Heart left ventricle (tissue), 16 donors: ENCODE measurements at regions not wholly inside any gene's neighbourhood (a gene's known extent, or its start where the extent isn't known, plus 50 kb on each side); places are given as distances from the start of the nearest gene placed in this dataset.

ENCODE experiments used
- ATAC-seq, 4 donors: fragments of 200-7000 bp; cut with Tn5 transposase; one replicate each; pipeline ENCODE4 v1.9.1; 2020 to 2022; ENCODE audit warnings: moderate library complexity in 4 of 4, mild to moderate bottlenecking in 3 of 4, moderate number of reproducible peaks in 1 of 4
- DNase-seq, 5 donors: peaks; one replicate each; pipeline ENCODE4 v3.0.0-alpha.2; 2020
- H3K27ac ChIP-seq, 12 donors: fragments of 200-600 bp; sonication (generic) in 4 of 12; one replicate each; pipeline versions ENCODE4 v1.5.0 to v1.8.0; 2016 to 2022; ENCODE audit warnings: mild to moderate bottlenecking in 2 of 12
- H3K27me3 ChIP-seq, 9 donors: fragments of 200-600 bp; sonication (generic) in 2 of 9; one replicate each; pipeline versions ENCODE4 v1.5.1 to v1.8.0; 2016 to 2022; ENCODE audit warnings: mild to moderate bottlenecking in 3 of 9
- H3K36me3 ChIP-seq, 9 donors: fragments of 200-600 bp; sonication (generic) in 2 of 9; one replicate each; pipeline versions ENCODE4 v1.5.0 to v1.8.0; 2018 to 2022; ENCODE audit warnings: mild to moderate bottlenecking in 2 of 9
- H3K4me1 ChIP-seq, 12 donors: fragments of 200-600 bp; sonication (generic) in 4 of 12; one replicate each; pipeline versions ENCODE4 v1.5.0 to v1.8.0; 2016 to 2022; ENCODE audit warnings: mild to moderate bottlenecking in 3 of 12
- H3K4me3 ChIP-seq, 12 donors: fragments of 200-600 bp; sonication (generic) in 4 of 12; one replicate each; pipeline versions ENCODE4 v1.5.0 to v1.8.0; 2017 to 2022; ENCODE audit warnings: mild to moderate bottlenecking in 9 of 12, moderate library complexity in 4 of 12
- H3K9me3 ChIP-seq, 12 donors: fragments of 200-600 bp; sonication (generic) in 4 of 12; one replicate each; pipeline versions ENCODE4 v1.5.0 to v1.8.0; 2016 to 2022; ENCODE audit warnings: mild to moderate bottlenecking in 1 of 12
- CTCF ChIP-seq, 12 donors: fragments of 200-600 bp; sonication (generic) in 4 of 12; IDR thresholded peaks; one replicate each; pipeline versions ENCODE4 v1.5.0 to v1.8.0; 2018 to 2022; ENCODE audit warnings: antibody characterized with exemption in 12 of 12, mild to moderate bottlenecking in 5 of 12
- POLR2A ChIP-seq, 2 donors: fragments of 450-650 bp; IDR thresholded peaks; one replicate each; pipeline ENCODE4 v1.6.1; 2017; ENCODE audit warnings: antibody characterized with exemption in 2 of 2, mild to moderate bottlenecking in 2 of 2, moderate library complexity in 2 of 2
- WGBS, 4 donors: extraction: QIAGEN DNeasy Blood & Tissue Kit in 2 of 4; methylation state at CpG; one replicate each; pipeline versions ENCODE4 v1.1.5 to v1.1.7; 2013 to 2018; 5-methylcytosine and 5-hydroxymethylcytosine counted together
- intact Hi-C, 10 donors: fragments of 100-400 bp; cut with DNase I; formaldehyde crosslinking; loops; one replicate each; pipeline versions ENCODE4 v1.11.1 to v1.14.2; 2022
- donor health status: ischemic (EF 13 %, LVEDD 7.1; RV severe dilation, severe dysfunction).
- donor health status: healthy with polysubstance abuse.
- donor health status: DM: no; HTN: yes; CAD: no.
- donor health status: DM: no; HTN: no; CAD: no.
- donor health status: ischemic (EF 25% LVEDD 6.9; RV normal size, moderate dysfunction).
- donor health status: ischemic (EF 25% LVEDD 5.7; RV mildly dilated, moderate dysfunction).
- donor health status: healthy.
- donor health status: DM: yes; HTN: yes; CAD: no.
- donor health status: ischemic (EF 35%, LVEDD 5.7; RV mildly dilated, moderate dysfunction).
- donor health status: nonischemic (EF 11% LVEDD 7.7; RV severe dilation, severe dysfunction).
- donor health status: DM: yes; HTN: yes; CAD: no.
- donor health status: PGD.
- donor health status: ischemic (EF 29% LVEDD 5.4; RV normal size, mild dysfunction).
- donor health status: nonischemic (EF 23%, LVEDD 6.1; RV moderate dilation, normal function).

- ATAC-seq, result no peak
- no peak for DNase-seq
- H3K27ac ChIP-seq, result no peak overlapping the region
- TF ChIP-seq POLR2A (IDR thresholded peaks at IDR 0.05) (no peak), CTCF (IDR thresholded peaks at IDR 0.05) (no peak)
- H3K9me3 ChIP-seq, result no peaks in the 10 kb centered on the region
- no peaks in the 10 kb centered on the region for H3K4me1 ChIP-seq
- intact Hi-C loops, result no loop called here
- 92 to 97% (median 94%) methylated on average over 3 of the region's 3 CpGs for WGBS, 4 donors
- no peak overlapping the region for H3K4me3 ChIP-seq
- no peaks in the 10 kb centered on the region for H3K27me3 ChIP-seq
- H3K36me3 ChIP-seq, result no peaks in the 10 kb centered on the region
Measured at GRCh38 chr12:43104494-43104893, 447.5 kb downstream of the ADAMTS20 start.

GRCh38 chr12:43103866-43104265 lies 448.1 kb downstream of the ADAMTS20 start:
- no peaks in the 10 kb centered on the region for H3K9me3 ChIP-seq
- no peaks in the 10 kb centered on the region for H3K27me3 ChIP-seq
- no peaks in the 10 kb centered on the region for H3K36me3 ChIP-seq
- no peak overlapping the region for H3K4me3 ChIP-seq
- WGBS, 4 donors, result 94 to 99% (median 96%) methylated on average over 1 of the region's 1 CpG
- no peak for TF ChIP-seq CTCF (IDR thresholded peaks at IDR 0.05)
- no peak for TF ChIP-seq POLR2A (IDR thresholded peaks at IDR 0.05)
- no peak overlapping the region for H3K27ac ChIP-seq
- no peak for DNase-seq
- ATAC-seq, result no peak
- H3K4me1 ChIP-seq, result no peaks in the 10 kb centered on the region
- intact Hi-C loops, result no loop called here

GRCh38 chr12:43102546-43103264 lies 449.3 kb downstream of the ADAMTS20 start:
- Histone ChIP-seq H3K9me3 (no peaks in the 10 kb centered on the region), H3K4me3 (no peak overlapping the region), H3K36me3 (no peaks in the 10 kb centered on the region), H3K27me3 (no peaks in the 10 kb centered on the region), H3K27ac (no peak overlapping the region), H3K4me1 (no peaks in the 10 kb centered on the region)
- intact Hi-C loops, result no loop called here
- WGBS, 4 donors, result 71 to 83% (median 76%) methylated on average over 4 of the region's 4 CpGs
- TF ChIP-seq POLR2A (IDR thresholded peaks at IDR 0.05) (no peak), CTCF (IDR thresholded peaks at IDR 0.05) (no peak)
- no peak for DNase-seq
- no peak for ATAC-seq

- 60 to 86% (median 83%) methylated on average over 1 of the region's 1 CpG for WGBS, 4 donors
- Histone ChIP-seq H3K27ac (no peak overlapping the region), H3K27me3 (no peaks in the 10 kb centered on the region), H3K4me3 (no peak overlapping the region), H3K4me1 (peaks cover 0 to 8% (median 0%) of the 10 kb centered on the region in 12 donors), H3K9me3 (no peaks in the 10 kb centered on the region), H3K36me3 (no peaks in the 10 kb centered on the region)
- ATAC-seq (no peak), DNase-seq (no peak)
- intact Hi-C loops, result no loop called here
- TF ChIP-seq CTCF (IDR thresholded peaks at IDR 0.05) (no peak), POLR2A (IDR thresholded peaks at IDR 0.05) (no peak)
Measured at GRCh38 chr12:43100231-43100630, 451.8 kb downstream of the ADAMTS20 start.
